Keratinocyte (primary cell): ENCODE measurements at regions not wholly inside any gene's neighbourhood (a gene's known extent, or its start where the extent isn't known, plus 50 kb on each side); places are given as distances from the start of the nearest gene placed in this dataset.

Experiments
- DNase-seq: peaks from one replicate; pipeline ENCODE4 v3.0.0-alpha.2; 2011; ENCODE audit warnings: low read depth, missing footprints, low spot score
- FAIRE-seq: peaks from 2 replicates; lab custom pipeline; 2011; peaks lifted over from hg19 to GRCh38; lab: Jason Lieb, UNC
- H2AFZ ChIP-seq: 2 replicates; pipeline ENCODE4 v1.6.0; 2012; ENCODE audit warnings: low read length, control low read depth, inconsistent platforms; ENCODE audit not compliant: control insufficient read depth
- H3K27ac ChIP-seq: 2 replicates; pipeline ENCODE4 v1.5.1; 2011; ENCODE audit warnings: low read length; ENCODE audit not compliant: control insufficient read depth, insufficient read depth
- H3K27me3 ChIP-seq: 3 replicates; pipeline ENCODE4 v1.6.0; 2011; ENCODE audit warnings: low read length; ENCODE audit not compliant: control insufficient read depth, insufficient read depth; ENCODE audit errors: extremely low read depth
- H3K36me3 ChIP-seq, 2 experiments: 2 replicates in 1 of 2; 3 replicates in 1 of 2; pipeline ENCODE4 v1.5.1; 2011; ENCODE audit warnings: low read length in 2 of 2, mild to moderate bottlenecking in 1 of 2; ENCODE audit not compliant: control insufficient read depth in 2 of 2, insufficient read depth in 2 of 2; ENCODE audit errors: extremely low read depth in 1 of 2
- H3K4me1 ChIP-seq: 3 replicates; pipeline ENCODE4 v1.5.1; 2011; ENCODE audit warnings: low read length; ENCODE audit not compliant: control insufficient read depth, insufficient read depth; ENCODE audit errors: extremely low read depth
- H3K4me2 ChIP-seq: 3 replicates; pipeline ENCODE4 v1.6.0; 2011; ENCODE audit warnings: low read depth, low read length; ENCODE audit not compliant: control insufficient read depth, insufficient read depth; ENCODE audit errors: extremely low read depth
- H3K4me3 ChIP-seq, 3 experiments: fragments of 200-600 bp in 1 of 3; sonication (generic) in 1 of 3; 2 replicates in 2 of 3; 3 replicates in 1 of 3; pipeline ENCODE4 v1.5.1; 2011 to 2016; ENCODE audit warnings: low read length in 3 of 3, mild to moderate bottlenecking in 3 of 3, control low read depth in 2 of 3, inconsistent platforms in 1 of 3, low read depth in 1 of 3, mixed read lengths in 1 of 3, mixed run types in 1 of 3, moderate library complexity in 1 of 3; ENCODE audit not compliant: control insufficient read depth in 2 of 3, insufficient read depth in 2 of 3; ENCODE audit errors: extremely low read depth in 1 of 3
- H3K79me2 ChIP-seq: 2 replicates; pipeline ENCODE4 v1.6.0; 2012; ENCODE audit warnings: low read length; ENCODE audit not compliant: control insufficient read depth, insufficient read depth
- H3K9ac ChIP-seq: 3 replicates; pipeline ENCODE4 v1.6.0; 2011; ENCODE audit warnings: low read length; ENCODE audit not compliant: control insufficient read depth, insufficient read depth; ENCODE audit errors: extremely low read depth
- H3K9me1 ChIP-seq: 3 replicates; pipeline ENCODE4 v1.6.0; 2011; ENCODE audit warnings: low read length; ENCODE audit not compliant: control insufficient read depth, insufficient read depth; ENCODE audit errors: extremely low read depth
- H3K9me3 ChIP-seq: 2 replicates; pipeline ENCODE4 v1.5.1; 2012; ENCODE audit warnings: low read depth, low read length; ENCODE audit not compliant: control insufficient read depth
- H4K20me1 ChIP-seq: 3 replicates; pipeline ENCODE4 v1.6.0; 2011; ENCODE audit warnings: low read length; ENCODE audit not compliant: control insufficient read depth, insufficient read depth; ENCODE audit errors: extremely low read depth
- CTCF ChIP-seq, 3 experiments: IDR thresholded peaks in 1 of 3; conservative IDR thresholded peaks in 1 of 3; optimal IDR thresholded peaks in 1 of 3; 2 replicates in 2 of 3; 3 replicates in 1 of 3; pipeline versions ENCODE3 to v1.5.1; 2011; ENCODE audit warnings: low read length in 3 of 3, mild to moderate bottlenecking in 3 of 3, moderate library complexity in 2 of 3, control low read depth in 1 of 3, inconsistent platforms in 1 of 3; ENCODE audit not compliant: insufficient read depth in 2 of 3; ENCODE audit errors: extremely low read depth in 1 of 3
- EZH2 ChIP-seq: IDR thresholded peaks from one replicate; pipeline ENCODE4 v1.6.1; 2012; ENCODE audit warnings: inconsistent platforms, mild to moderate bottlenecking, low read length, moderate library complexity
- dilution Hi-C: fragments of 300-500 bp; cut with MboI; formaldehyde crosslinking; loops from one replicate; pipeline ENCODE4 v1.7.0; 2020; ENCODE audit warnings: low sequenced_read_pairs; ENCODE audit not compliant: extremely low pct_ligation_motif_present

GRCh38 chr2:190809139-190809764, 71.4 kb upstream of the GLS start:
- Histone ChIP-seq H3K4me2 (no peak overlapping the region), H2AFZ (no peak overlapping the region), H3K27me3 (no peaks in the 10 kb centered on the region), H3K9me3 (no peaks in the 10 kb centered on the region), H3K79me2 (no peaks in the 10 kb centered on the region), H3K4me3 (no peak overlapping the region), H3K27ac (no peak overlapping the region), H3K9ac (no peak overlapping the region), H3K9me1 (no peaks in the 10 kb centered on the region), H3K36me3 (no peaks in the 10 kb centered on the region), H4K20me1 (no peaks in the 10 kb centered on the region), H3K4me1 (peaks cover 7% of the 10 kb centered on the region)
- dilution Hi-C loops: no loop called here
- no peak for DNase-seq
- no peak for FAIRE-seq
- TF ChIP-seq CTCF (optimal IDR thresholded peaks at IDR 0.05 in 1 of 3, IDR thresholded peaks at IDR 0.05 in 1 of 3, conservative IDR thresholded peaks at IDR 0.05 in 1 of 3; ENCODE audit: extremely low read depth in 1 of 3, insufficient read depth in 2 of 3, low read length in 3 of 3): no peak
- no peak for TF ChIP-seq EZH2

GRCh38 chr2:190809876-190810525, 70.6 kb upstream of the GLS start:
- Histone ChIP-seq H3K4me2 (no peak overlapping the region), H3K27me3 (no peaks in the 10 kb centered on the region), H2AFZ (no peak overlapping the region), H3K9ac (no peak overlapping the region), H4K20me1 (no peaks in the 10 kb centered on the region), H3K9me3 (no peaks in the 10 kb centered on the region), H3K9me1 (no peaks in the 10 kb centered on the region), H3K27ac (no peak overlapping the region), H3K79me2 (no peaks in the 10 kb centered on the region), H3K36me3 (no peaks in the 10 kb centered on the region), H3K4me1 (peaks cover 7% of the 10 kb centered on the region), H3K4me3 (no peak overlapping the region)
- TF ChIP-seq EZH2 (no peak), CTCF (optimal IDR thresholded peaks at IDR 0.05 in 1 of 3, IDR thresholded peaks at IDR 0.05 in 1 of 3, conservative IDR thresholded peaks at IDR 0.05 in 1 of 3; ENCODE audit: extremely low read depth in 1 of 3, insufficient read depth in 2 of 3, low read length in 3 of 3) (no peak)
- dilution Hi-C loops: no loop called here
- DNase-seq (no peak), FAIRE-seq (no peak)
